SKM-1 (cell line): ENCODE measurements at regions not wholly inside any gene's neighbourhood (a gene's known extent, or its start where the extent isn't known, plus 50 kb on each side); places are given as distances from the start of the nearest gene placed in this dataset.
A peak's percentile ranks its signal among the peaks of the same experiment; 100 is the strongest.

ENCODE experiments used
- DNase-seq: peaks from one replicate; lab custom pipeline; 2025; ENCODE audit not compliant: unreplicated experiment; lab: John Stamatoyannopoulos, UW

DNA sequence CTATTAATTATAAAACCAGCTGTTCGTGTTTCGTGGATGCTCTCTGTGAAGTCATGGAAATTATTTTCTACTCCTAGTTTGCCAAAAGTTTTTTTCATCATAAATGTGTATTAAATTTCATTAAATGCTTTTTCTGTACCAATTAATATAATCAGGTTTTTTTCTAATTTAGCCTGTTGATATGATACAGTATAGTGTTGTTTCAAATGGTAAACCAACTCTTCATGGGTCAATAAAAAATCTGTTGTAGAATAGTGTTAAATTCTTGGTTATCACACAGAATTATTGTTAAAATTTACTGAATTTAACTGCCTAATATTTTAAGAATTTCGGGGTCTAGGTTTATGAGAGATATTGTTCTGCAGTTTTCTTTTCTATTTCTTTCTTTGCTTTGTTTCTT lies 505.9 kb upstream of the MANEA start:
- no peak for DNase-seq

DNA sequence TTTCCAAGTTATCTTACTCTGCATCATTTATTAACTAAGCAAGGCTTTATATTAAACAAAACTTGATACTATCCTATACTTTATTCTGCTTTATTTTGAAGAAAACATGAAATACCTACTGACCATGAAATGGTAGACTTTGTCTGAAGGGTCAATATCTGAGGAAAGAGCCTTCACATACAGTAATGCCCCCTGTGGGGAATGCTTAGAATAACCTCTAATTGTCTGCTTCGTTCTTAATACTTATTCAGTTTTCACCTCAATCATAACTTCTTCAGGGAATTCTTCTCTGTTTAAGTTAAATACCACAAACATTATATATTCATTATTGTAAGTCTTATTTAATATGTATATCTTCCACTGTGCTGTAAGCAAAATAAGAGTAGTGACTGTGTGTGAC lies 498.9 kb upstream of the MANEA start:
- no peak for DNase-seq

DNA sequence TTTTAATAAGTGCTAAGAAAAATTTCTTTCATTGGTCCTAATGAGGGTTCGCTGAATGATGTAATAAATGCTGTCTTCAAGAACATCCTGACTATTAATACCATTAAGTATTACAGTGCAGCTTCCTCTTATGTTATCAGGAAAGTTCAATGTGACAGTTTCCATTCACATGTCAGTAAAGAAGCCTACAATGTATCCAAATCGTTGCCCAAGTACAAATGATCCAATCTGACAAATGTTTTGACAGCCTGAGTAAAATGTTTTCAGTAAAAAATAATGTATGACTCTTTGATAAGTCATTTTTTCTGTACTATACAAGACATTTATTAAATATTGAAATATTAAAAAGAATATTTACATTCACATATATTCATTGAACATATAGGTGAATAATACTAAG lies 496.1 kb upstream of the MANEA start:
- DNase-seq = no peak

DNA sequence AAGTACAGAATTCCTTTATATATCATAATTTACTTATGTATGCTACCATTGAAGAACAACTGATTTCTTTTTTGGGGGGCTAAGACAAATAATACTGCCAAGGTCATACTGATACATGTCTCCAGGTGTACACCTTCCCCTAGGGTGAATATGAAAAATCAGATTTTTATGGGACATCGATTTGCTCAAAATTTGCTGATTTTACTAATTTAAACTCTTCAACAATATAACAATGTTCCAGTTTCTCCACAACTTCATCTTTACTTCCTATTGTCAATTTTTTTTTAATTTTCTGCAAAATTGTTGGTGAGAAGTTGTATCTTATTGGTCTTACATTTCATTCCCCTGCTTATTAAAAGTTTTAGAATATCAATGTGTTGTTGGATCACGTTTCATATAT lies 495.4 kb upstream of the MANEA start:
- DNase-seq = no peak

DNA sequence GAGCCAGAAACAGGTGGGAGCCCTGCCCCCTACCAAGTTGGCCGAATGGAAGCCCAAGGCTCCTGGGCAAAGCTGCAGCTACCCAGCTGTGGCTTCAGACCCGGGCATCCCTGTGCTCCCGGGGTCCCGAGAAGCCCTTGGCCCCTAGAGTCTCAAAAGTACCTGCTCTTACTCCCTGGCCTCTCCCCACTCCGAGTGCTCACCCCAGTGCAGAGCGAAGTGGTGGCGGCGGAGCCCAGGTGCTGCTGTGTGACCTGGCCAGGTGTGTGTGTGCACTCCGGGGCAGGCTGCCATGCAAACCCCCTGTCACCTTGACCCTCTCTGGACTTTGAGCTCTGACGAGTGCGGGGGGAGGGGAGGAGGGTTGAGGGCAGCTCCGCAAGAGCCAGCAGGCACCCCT lies 493.8 kb upstream of the MANEA start:
- DNase-seq = no peak

DNA sequence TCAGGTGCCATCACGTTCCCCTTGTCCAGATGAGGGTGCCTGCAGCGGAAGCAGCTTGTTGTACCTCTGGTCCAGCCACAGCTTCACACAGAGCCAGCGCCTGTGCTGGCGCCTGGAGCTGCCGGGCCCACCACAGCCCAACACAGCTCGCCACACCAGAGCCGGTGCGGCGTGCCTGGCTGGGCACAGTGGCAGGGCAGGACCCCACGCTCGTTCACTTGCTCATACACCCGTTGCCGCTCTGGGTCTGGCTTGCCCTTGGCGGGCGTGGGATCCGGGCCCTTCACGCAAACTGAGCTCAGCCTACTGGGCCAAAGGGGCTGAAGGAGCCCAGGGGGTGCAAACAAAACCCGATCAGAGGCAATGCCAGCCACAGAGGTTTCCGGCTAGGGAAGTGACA lies 492.5 kb upstream of the MANEA start:
- DNase-seq = no peak

DNA sequence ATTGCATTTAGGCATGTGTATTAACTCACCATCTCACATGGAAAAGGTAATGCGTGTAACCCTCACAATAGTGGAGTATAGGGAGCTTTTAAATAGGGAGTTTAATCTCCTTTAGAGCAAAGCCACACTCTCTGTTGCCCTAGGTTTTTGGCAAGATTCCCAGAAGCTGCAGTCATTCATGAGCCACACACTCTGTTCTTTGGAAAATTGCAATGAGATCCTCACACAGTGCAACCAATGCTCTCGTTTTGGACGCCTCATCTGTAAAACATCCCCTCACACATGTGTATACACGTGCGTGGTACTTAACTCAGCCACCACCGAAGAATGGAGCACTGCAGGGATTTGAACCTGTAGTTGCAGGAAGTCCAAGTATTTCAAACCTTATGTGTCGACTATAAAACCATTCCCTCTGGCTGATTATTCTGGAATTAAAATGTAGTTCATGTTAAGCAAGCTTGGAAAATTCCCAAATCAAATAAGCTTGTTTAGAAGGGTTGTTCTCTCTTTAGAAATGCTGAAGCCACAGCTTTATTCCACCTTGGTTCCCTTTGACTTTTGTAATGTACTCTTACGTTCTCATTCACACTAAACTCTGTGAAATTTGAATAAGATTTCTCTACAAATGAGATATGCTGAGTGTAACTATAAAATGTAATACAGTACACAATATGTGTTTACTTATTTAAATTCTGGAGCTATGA lies 489.8 kb upstream of the MANEA start:
- no peak for DNase-seq

- DNase-seq = peak; percentile 10
Observed at GRCh38 chr6:95091823-95092436, 485.4 kb upstream of the MANEA start.

- DNase-seq = no peak
Observed at GRCh38 chr6:95093154-95093553, 484.2 kb upstream of the MANEA start.

- no peak for DNase-seq
Observed at GRCh38 chr6:95094751-95095663, 482.3 kb upstream of the MANEA start.

DNA sequence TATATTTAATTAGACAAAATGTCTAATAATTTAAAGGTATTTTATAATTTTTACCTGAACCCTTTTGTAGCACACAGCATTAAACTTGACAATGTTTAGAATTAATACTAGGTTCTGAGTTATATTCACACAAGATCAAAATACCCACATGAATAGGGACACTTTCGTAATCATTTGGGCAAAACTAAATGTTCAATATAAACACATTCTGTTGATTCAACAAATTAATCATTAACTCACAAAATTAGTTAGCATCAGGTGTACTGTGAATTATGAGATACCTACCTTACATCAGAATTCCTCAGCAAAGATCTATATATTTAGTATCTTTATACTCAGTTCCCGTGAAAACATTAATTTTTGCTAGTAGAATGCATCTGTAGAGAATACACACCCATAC lies 481.5 kb upstream of the MANEA start:
- no peak for DNase-seq

GRCh38 chr6:95099410-95099809 lies 477.9 kb upstream of the MANEA start:
- no peak for DNase-seq

- no peak for DNase-seq
Observed at GRCh38 chr6:95109212-95109611, 468.1 kb upstream of the MANEA start.

DNA sequence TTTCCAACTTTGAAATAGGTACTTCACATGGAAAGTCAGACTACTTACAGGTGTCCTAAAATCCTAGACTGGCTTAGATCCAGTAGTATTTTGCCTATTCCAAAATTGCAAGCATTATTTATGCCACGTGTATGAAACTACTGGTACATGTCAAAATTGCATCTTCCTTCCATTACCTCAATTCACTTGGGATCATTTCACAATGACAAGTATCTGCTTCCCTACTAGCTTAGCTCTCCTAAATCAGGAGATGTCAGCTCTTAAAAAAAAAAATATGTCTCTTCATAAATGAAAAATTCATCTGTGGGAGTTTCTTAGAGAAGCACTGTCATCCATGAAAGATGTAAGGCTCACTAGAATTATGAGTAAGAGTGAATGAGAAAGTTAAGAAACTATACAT lies 466.6 kb upstream of the MANEA start:
- no peak for DNase-seq

- DNase-seq = no peak
Observed at GRCh38 chr6:95117236-95117635, 460.1 kb upstream of the MANEA start.

GRCh38 chr6:95119927-95120326 lies 457.4 kb upstream of the MANEA start:
- no peak for DNase-seq

GRCh38 chr6:95120984-95121383 lies 456.4 kb upstream of the MANEA start:
- no peak for DNase-seq

DNA sequence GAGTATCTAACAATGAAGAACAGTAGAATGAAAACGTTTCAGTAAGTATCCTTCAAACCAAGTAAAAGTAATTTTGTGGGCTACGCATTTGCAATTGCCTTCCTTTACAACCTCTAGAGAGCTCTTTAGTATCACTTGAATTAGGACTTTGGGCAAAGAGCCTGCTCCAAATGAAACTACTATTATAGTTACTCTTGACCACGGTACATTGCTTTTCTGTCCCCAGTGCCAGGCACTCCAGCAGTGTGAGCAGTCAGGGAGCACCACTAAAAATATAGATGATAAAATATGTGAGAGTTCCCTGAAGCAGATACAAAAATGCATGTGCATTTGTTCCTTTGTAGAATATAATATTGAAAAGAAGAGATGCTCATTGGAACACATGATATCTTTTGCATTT lies 450.1 kb upstream of the MANEA start:
- no peak for DNase-seq

DNA sequence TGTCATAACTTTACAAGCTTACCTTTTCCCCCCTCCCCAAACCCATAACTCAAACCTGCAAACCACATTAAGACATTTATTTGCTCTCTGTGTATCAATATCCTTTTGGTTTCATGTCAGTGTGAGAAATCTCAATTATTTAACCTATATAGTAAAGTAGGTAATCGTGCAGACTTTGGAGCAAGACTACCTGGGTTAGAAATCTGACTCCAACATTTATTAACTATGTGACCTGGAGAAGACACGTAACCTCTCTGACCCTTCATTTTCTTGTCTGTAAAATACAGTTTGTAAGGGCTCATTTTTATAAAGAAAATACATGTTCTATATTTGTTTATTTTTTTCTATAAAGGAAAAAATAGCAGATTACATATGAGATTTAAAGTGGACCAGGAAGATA lies 448.9 kb upstream of the MANEA start:
- no peak for DNase-seq

DNA sequence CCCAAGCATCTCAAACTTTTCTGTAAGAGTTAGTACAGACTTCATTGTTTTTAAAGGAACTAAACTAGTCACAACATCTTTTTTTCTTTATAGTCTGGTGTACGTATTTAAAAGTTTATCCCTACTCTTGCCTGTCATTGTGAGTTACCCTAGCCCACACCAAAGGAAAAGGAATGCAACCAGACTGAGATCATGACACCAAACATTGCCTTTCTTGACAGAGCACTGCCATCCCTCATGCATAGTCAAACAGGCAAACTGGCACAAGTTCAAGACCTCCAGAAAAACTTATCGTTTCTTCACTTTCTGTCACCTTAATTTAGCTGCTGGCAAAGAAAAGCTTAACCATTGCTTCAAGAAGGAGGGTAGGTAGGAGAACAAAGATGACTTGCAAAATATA lies 448.4 kb upstream of the MANEA start:
- DNase-seq = no peak

- no peak for DNase-seq
Observed at GRCh38 chr6:95133578-95133977, 443.8 kb upstream of the MANEA start.

DNA sequence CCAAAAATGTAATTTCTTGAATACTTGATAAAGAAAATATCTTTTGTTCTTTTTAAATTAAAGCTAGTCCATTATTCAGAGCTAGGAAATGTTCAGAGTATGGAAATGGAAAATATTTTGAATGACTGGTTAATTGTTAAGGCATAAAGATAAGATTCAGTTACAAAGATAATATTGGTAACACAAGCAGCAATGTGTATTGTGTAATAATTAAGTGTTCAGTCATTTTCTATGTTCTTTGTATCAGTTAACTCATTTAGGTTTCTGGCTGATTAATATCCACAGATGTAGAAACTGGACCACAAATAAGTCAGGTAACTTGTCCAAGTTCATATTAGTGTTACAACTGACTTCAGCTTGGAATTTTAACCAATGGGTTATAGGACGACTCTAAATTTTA lies 442.2 kb upstream of the MANEA start:
- no peak for DNase-seq
